ENCODE measurements at regions not wholly inside any gene's neighbourhood (a gene's known extent, or its start where the extent isn't known, plus 50 kb on each side); places are given as distances from the start of the nearest gene placed in this dataset.
A peak's percentile ranks its signal among the peaks of the same experiment; 100 is the strongest.

GRCh38 chr16:73285436-73286201, 237.7 kb upstream of the ZFHX3 start:
- no peak for DNase-seq (ENCODE audit: low read depth)

- no peak for DNase-seq (ENCODE audit: low read depth)
Observed at GRCh38 chr16:73280388-73280787, 232.5 kb upstream of the ZFHX3 start.

- DNase-seq (ENCODE audit: low read depth), result no peak
Observed at GRCh38 chr16:73279451-73279850, 231.5 kb upstream of the ZFHX3 start.

GRCh38 chr16:73277071-73277470, 229.1 kb upstream of the ZFHX3 start:
- DNase-seq (ENCODE audit: low read depth), result no peak

- no peak for DNase-seq (ENCODE audit: low read depth)
Observed at GRCh38 chr16:73275448-73275847, 227.5 kb upstream of the ZFHX3 start.

GRCh38 chr16:73275024-73275423, 227.1 kb upstream of the ZFHX3 start:
- DNase-seq (ENCODE audit: low read depth), result no peak

- no peak for DNase-seq (ENCODE audit: low read depth)
Observed at GRCh38 chr16:73274140-73274539, 226.2 kb upstream of the ZFHX3 start.

GRCh38 chr16:73268366-73268993, 220.6 kb upstream of the ZFHX3 start:
- DNase-seq (ENCODE audit: low read depth), result peak; percentile 21

- no peak for DNase-seq (ENCODE audit: low read depth)
Observed at GRCh38 chr16:73265935-73266334, 218.0 kb upstream of the ZFHX3 start.

- DNase-seq (ENCODE audit: low read depth), result no peak
Observed at GRCh38 chr16:73265124-73265837, 217.4 kb upstream of the ZFHX3 start.

GRCh38 chr16:73262931-73263330, 215.0 kb upstream of the ZFHX3 start:
- DNase-seq (ENCODE audit: low read depth), result no peak

- DNase-seq (ENCODE audit: low read depth), result no peak
Observed at GRCh38 chr16:73255031-73255430, 207.1 kb upstream of the ZFHX3 start.

GRCh38 chr16:73253922-73254480, 206.1 kb upstream of the ZFHX3 start:
- DNase-seq (ENCODE audit: low read depth), result no peak

- DNase-seq (ENCODE audit: low read depth), result no peak
Observed at GRCh38 chr16:73252446-73252845, 204.5 kb upstream of the ZFHX3 start.

- no peak for DNase-seq (ENCODE audit: low read depth)
Observed at GRCh38 chr16:73251608-73252007, 203.7 kb upstream of the ZFHX3 start.

- no peak for DNase-seq (ENCODE audit: low read depth)
Observed at GRCh38 chr16:73248316-73248715, 200.4 kb upstream of the ZFHX3 start.

- DNase-seq (ENCODE audit: low read depth), result no peak
Observed at GRCh38 chr16:73240920-73241319, 193.0 kb upstream of the ZFHX3 start.

GRCh38 chr16:73237601-73238000, 189.7 kb upstream of the ZFHX3 start:
- no peak for DNase-seq (ENCODE audit: low read depth)

- no peak for DNase-seq (ENCODE audit: low read depth)
Observed at GRCh38 chr16:73234496-73234895, 186.6 kb upstream of the ZFHX3 start.

GRCh38 chr16:73233846-73234424, 186.0 kb upstream of the ZFHX3 start:
- DNase-seq (ENCODE audit: low read depth), result no peak

GRCh38 chr16:73233329-73233765, 185.4 kb upstream of the ZFHX3 start:
- no peak for DNase-seq (ENCODE audit: low read depth)
